SK-N-SH (cell line): ENCODE measurements at regions not wholly inside any gene's neighbourhood (a gene's known extent, or its start where the extent isn't known, plus 50 kb on each side); places are given as distances from the start of the nearest gene placed in this dataset.

Experiments
- CHD2 ChIP-seq: fragments of 150-350 bp; IDR thresholded peaks from 2 replicates; pipeline ENCODE4 v1.6.1; 2018; ENCODE audit warnings: low read length; ENCODE audit not compliant: partially characterized antibody
- CTCF ChIP-seq: fragments of 200-600 bp; sonication (generic); IDR thresholded peaks from 2 replicates; pipeline ENCODE4 v1.6.1; 2017; ENCODE audit warnings: antibody characterized with exemption, mild to moderate bottlenecking, moderate library complexity
- EP300 ChIP-seq, 2 experiments: IDR thresholded peaks; 2 replicates each; pipeline versions ENCODE4 v1.4.0 to v1.6.1; 2012; ENCODE audit warnings: borderline replicate concordance in 1 of 2, low read depth in 1 of 2, low read length in 1 of 2
- NRF1 ChIP-seq: IDR thresholded peaks from 2 replicates; pipeline ENCODE4 v1.6.1; 2012; ENCODE audit warnings: low read depth, mild to moderate bottlenecking, low read length
- POLR2AphosphoS5 ChIP-seq: IDR thresholded peaks from 2 replicates; pipeline ENCODE4 v1.6.1; 2012; ENCODE audit warnings: low read depth, low read length
- RFX5 ChIP-seq: IDR thresholded peaks from 2 replicates; pipeline ENCODE4 v1.6.1; 2012; ENCODE audit warnings: mild to moderate bottlenecking, improper control_type of control experiment, low read length
- TAF1 ChIP-seq: IDR thresholded peaks from 2 replicates; pipeline ENCODE4 v1.6.1; 2012; ENCODE audit warnings: low read depth, mild to moderate bottlenecking, low read length, moderate library complexity, borderline replicate concordance
- USF2 ChIP-seq: fragments of 150-350 bp; IDR thresholded peaks from 2 replicates; pipeline ENCODE4 v1.6.1; 2017; ENCODE audit warnings: antibody characterized with exemption, low read length, low read depth, borderline replicate concordance
- TF ChIP-seq, protein P1 (sequence below): IDR thresholded peaks from 2 replicates; pipeline ENCODE4 v1.4.0; 2012; ENCODE audit warnings: low read depth
- TF ChIP-seq, protein P2 (sequence below): IDR thresholded peaks from 2 replicates; pipeline ENCODE4 v1.6.1; 2012; ENCODE audit warnings: mild to moderate bottlenecking, low read depth, low read length, moderate library complexity
- TF ChIP-seq, protein P3 (sequence below): IDR thresholded peaks from 2 replicates; pipeline ENCODE4 v1.4.0; 2012; ENCODE audit warnings: low read depth, borderline replicate concordance

- TF ChIP-seq CTCF (no peak), NRF1 (no peak), POLR2AphosphoS5 (no peak), TAF1 (no peak), USF2 (no peak), RFX5 (no peak), EP300 (IDR thresholded peaks at IDR 0.05; ENCODE audit: borderline replicate concordance in 1 of 2, low read depth in 1 of 2, low read length in 1 of 2) (no peak), CHD2 (no peak)
- TF ChIP-seq, protein P1, sequence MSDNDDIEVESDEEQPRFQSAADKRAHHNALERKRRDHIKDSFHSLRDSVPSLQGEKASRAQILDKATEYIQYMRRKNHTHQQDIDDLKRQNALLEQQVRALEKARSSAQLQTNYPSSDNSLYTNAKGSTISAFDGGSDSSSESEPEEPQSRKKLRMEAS: no peak
- TF ChIP-seq, protein P2, sequence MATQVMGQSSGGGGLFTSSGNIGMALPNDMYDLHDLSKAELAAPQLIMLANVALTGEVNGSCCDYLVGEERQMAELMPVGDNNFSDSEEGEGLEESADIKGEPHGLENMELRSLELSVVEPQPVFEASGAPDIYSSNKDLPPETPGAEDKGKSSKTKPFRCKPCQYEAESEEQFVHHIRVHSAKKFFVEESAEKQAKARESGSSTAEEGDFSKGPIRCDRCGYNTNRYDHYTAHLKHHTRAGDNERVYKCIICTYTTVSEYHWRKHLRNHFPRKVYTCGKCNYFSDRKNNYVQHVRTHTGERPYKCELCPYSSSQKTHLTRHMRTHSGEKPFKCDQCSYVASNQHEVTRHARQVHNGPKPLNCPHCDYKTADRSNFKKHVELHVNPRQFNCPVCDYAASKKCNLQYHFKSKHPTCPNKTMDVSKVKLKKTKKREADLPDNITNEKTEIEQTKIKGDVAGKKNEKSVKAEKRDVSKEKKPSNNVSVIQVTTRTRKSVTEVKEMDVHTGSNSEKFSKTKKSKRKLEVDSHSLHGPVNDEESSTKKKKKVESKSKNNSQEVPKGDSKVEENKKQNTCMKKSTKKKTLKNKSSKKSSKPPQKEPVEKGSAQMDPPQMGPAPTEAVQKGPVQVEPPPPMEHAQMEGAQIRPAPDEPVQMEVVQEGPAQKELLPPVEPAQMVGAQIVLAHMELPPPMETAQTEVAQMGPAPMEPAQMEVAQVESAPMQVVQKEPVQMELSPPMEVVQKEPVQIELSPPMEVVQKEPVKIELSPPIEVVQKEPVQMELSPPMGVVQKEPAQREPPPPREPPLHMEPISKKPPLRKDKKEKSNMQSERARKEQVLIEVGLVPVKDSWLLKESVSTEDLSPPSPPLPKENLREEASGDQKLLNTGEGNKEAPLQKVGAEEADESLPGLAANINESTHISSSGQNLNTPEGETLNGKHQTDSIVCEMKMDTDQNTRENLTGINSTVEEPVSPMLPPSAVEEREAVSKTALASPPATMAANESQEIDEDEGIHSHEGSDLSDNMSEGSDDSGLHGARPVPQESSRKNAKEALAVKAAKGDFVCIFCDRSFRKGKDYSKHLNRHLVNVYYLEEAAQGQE: no peak
- TF ChIP-seq, protein P3, sequence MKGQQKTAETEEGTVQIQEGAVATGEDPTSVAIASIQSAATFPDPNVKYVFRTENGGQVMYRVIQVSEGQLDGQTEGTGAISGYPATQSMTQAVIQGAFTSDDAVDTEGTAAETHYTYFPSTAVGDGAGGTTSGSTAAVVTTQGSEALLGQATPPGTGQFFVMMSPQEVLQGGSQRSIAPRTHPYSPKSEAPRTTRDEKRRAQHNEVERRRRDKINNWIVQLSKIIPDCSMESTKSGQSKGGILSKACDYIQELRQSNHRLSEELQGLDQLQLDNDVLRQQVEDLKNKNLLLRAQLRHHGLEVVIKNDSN: no peak
These were observed 142.4 kb downstream of the KIF18A start for GRCh38 chr11:27965559-27965958.
